ENCODE measurements at regions not wholly inside any gene's neighbourhood (a gene's known extent, or its start where the extent isn't known, plus 50 kb on each side); places are given as distances from the start of the nearest gene placed in this dataset.

DNA sequence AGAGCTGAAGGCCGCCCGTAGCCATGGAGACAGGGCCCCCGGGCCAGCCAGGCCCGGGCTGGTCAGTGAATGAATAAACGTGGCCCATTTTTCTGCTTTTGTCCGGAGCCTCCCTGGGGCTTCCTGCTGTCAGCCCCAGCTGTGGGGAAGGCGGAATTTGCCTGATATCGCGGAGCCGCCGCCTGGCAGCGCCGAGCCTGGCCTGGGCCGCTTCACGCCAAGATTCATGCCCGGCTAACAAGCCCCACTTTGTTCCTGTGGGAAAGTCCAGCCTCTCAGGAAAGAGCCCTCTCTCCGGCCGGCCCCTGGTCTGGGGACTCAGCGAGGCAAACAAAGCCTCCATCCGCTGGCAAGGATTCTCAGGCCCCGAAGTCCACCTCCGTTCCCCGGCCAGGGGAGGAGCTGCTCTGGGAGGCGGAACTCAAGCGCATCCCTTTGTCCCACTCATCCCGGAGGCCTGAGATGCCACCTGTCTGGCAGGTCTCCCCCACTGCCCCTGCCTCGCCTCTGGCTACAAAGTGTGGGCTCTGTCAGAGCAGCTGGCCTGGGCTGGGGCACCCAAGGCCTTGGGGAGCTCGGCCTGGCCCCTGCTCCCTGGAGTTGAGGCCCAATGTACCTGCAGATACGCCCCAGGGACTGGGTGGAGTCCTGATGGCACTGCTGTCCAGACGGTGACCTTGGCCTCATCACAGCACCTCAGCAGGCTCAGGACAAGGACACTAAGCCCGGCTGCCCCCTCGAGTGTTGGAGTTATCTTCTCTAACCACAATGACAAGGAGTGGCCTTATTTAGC lies 51.6 kb upstream of the SLC6A11 start:
- no peak for TF ChIP-seq CTCF (IDR thresholded peaks at IDR 0.05; ENCODE audit: insufficient read depth, low read depth, low read length)
- no peak for TF ChIP-seq EZH2 (IDR thresholded peaks at IDR 0.05; ENCODE audit: insufficient read depth, low read length)

Data from astrocyte (in vitro differentiated cells and primary cell).